OCI-LY7 (cell line): ENCODE measurements at regions not wholly inside any gene's neighbourhood (a gene's known extent, or its start where the extent isn't known, plus 50 kb on each side); places are given as distances from the start of the nearest gene placed in this dataset.

Experiments used
- BruUV-seq: library from RNA; stranded (reverse); fragments of 400-500 nt; replicated peaks from 2 replicates; lab custom pipeline; 2021; lab: Mats Ljungman, UMichigan
- CTCF ChIA-PET: fragments of 300-600 bp; sonication (Branson Sonifier 250); formaldehyde crosslinking; loops from one replicate; lab custom pipeline; 2022; ENCODE audit warnings: antibody characterized with exemption; ENCODE audit not compliant: unreplicated experiment; lab: Charles Lee
- POLR2A ChIA-PET: fragments of 300-600 bp; sonication (Branson Sonifier 250); formaldehyde crosslinking; loops from one replicate; lab custom pipeline; 2022; ENCODE audit warnings: antibody characterized with exemption; lab: Charles Lee
- DNase-seq: peaks from one replicate; pipeline ENCODE4 v3.0.0-alpha.2; 2015; ENCODE audit warnings: low spot score
- H2AFZ ChIP-seq: fragments of 200-600 bp; sonication (generic), shearing (Covaris generic); 2 replicates; pipeline ENCODE4 v1.6.1; 2014; ENCODE audit warnings: mild to moderate bottlenecking, antibody characterized with exemption, low read length, moderate library complexity
- H3K27ac ChIP-seq: fragments of 200-600 bp; sonication (generic); 2 replicates; pipeline ENCODE4 v1.5.1; 2014; ENCODE audit warnings: mixed run types, low read depth, mild to moderate bottlenecking, moderate library complexity, low read length, inconsistent platforms; ENCODE audit not compliant: poor library complexity, severe bottlenecking
- H3K36me3 ChIP-seq: fragments of 200-600 bp; sonication (generic); 2 replicates; pipeline ENCODE4 v1.6.1; 2014; ENCODE audit warnings: mild to moderate bottlenecking, antibody characterized with exemption, low read length, moderate library complexity, mixed read lengths; ENCODE audit not compliant: insufficient read depth
- H3K4me1 ChIP-seq: fragments of 200-600 bp; sonication (generic); 2 replicates; pipeline ENCODE4 v1.5.1; 2014; ENCODE audit warnings: mild to moderate bottlenecking, low read length; ENCODE audit not compliant: insufficient read depth, poor library complexity, severe bottlenecking
- H3K4me2 ChIP-seq: fragments of 200-600 bp; sonication (generic); 2 replicates; pipeline ENCODE4 v1.6.1; 2014; ENCODE audit warnings: mild to moderate bottlenecking, low read length
- H3K4me3 ChIP-seq: fragments of 200-600 bp; sonication (generic); 2 replicates; pipeline ENCODE4 v1.5.1; 2014; ENCODE audit warnings: mild to moderate bottlenecking, low read depth, low read length; ENCODE audit not compliant: poor library complexity, severe bottlenecking
- H3K79me2 ChIP-seq: fragments of 200-600 bp; sonication (generic); 2 replicates; pipeline ENCODE4 v1.6.1; 2016; ENCODE audit warnings: low read depth, mild to moderate bottlenecking, low read length, moderate library complexity, mixed read lengths; ENCODE audit not compliant: insufficient read depth
- H3K9me2 ChIP-seq: fragments of 200-600 bp; sonication (generic); 2 replicates; pipeline ENCODE4 v1.6.1; 2016; ENCODE audit warnings: mild to moderate bottlenecking, low read length, mixed read lengths; ENCODE audit not compliant: insufficient read depth
- H3K9me3 ChIP-seq: fragments of 200-600 bp; sonication (generic); 2 replicates; pipeline ENCODE4 v1.6.1; 2014; ENCODE audit warnings: mild to moderate bottlenecking, mixed run types, low read length, mixed read lengths
- H4K20me1 ChIP-seq: fragments of 200-600 bp; sonication (generic); 2 replicates; pipeline ENCODE4 v1.6.1; 2014; ENCODE audit warnings: mild to moderate bottlenecking, antibody characterized with exemption, low read length, moderate library complexity, mixed read lengths; ENCODE audit not compliant: insufficient read depth
- EZH2phosphoT487 ChIP-seq: fragments of 200-600 bp; sonication (generic); IDR thresholded peaks from 2 replicates; pipeline ENCODE4 v1.6.1; 2018; ENCODE audit warnings: low read depth, borderline replicate concordance, mild to moderate bottlenecking, mixed run types, antibody characterized with exemption, low read length, moderate library complexity, mixed read lengths
- intact Hi-C: fragments of 100-400 bp; cut with micrococcal nuclease; formaldehyde crosslinking; loops from one replicate; pipeline ENCODE4 v1.10.0; 2022; ENCODE audit not compliant: unreplicated experiment
- TF ChIP-seq, protein P1 (sequence below): fragments of 200-600 bp; sonication (generic); conservative IDR thresholded peaks from 2 replicates; pipeline ENCODE4 v1.5.1; 2014; ENCODE audit warnings: mild to moderate bottlenecking, antibody characterized with exemption, low read length, moderate library complexity, mixed read lengths

DNA sequence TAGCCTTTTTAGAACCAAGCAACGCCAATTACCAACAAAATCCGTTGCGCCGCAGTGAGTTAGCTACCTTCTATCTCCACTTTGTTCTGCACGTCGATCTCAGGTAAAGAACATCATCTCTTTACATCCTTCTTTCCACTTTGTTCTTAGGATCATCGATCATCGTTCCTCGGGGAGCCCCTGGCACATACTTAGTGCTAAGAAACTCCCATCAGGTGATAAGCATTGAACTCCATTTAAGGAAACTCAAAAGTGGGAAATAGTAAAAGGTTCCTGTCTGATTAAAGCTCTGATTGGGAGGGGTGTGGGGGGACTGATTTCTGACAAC lies 227.0 kb upstream of the PRSS16 start:
- Histone ChIP-seq H3K9me2 (no peaks in the 10 kb centered on the region), H4K20me1 (no peaks in the 10 kb centered on the region), H3K36me3 (no peaks in the 10 kb centered on the region), H3K4me3 (no peak overlapping the region), H3K4me1 (no peaks in the 10 kb centered on the region), H3K4me2 (no peak overlapping the region), H3K9me3 (no peaks in the 10 kb centered on the region), H2AFZ (no peak overlapping the region), H3K27ac (no peak overlapping the region), H3K79me2 (no peaks in the 10 kb centered on the region)
- BruUV-seq: no TSS peak
- ChIA-PET CTCF (no interaction called here), POLR2A (no interaction called here)
- intact Hi-C loops: no loop called here
- TF ChIP-seq, protein P1, sequence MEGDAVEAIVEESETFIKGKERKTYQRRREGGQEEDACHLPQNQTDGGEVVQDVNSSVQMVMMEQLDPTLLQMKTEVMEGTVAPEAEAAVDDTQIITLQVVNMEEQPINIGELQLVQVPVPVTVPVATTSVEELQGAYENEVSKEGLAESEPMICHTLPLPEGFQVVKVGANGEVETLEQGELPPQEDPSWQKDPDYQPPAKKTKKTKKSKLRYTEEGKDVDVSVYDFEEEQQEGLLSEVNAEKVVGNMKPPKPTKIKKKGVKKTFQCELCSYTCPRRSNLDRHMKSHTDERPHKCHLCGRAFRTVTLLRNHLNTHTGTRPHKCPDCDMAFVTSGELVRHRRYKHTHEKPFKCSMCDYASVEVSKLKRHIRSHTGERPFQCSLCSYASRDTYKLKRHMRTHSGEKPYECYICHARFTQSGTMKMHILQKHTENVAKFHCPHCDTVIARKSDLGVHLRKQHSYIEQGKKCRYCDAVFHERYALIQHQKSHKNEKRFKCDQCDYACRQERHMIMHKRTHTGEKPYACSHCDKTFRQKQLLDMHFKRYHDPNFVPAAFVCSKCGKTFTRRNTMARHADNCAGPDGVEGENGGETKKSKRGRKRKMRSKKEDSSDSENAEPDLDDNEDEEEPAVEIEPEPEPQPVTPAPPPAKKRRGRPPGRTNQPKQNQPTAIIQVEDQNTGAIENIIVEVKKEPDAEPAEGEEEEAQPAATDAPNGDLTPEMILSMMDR: no peak
- no peak for TF ChIP-seq EZH2phosphoT487
- no peak for DNase-seq

DNA sequence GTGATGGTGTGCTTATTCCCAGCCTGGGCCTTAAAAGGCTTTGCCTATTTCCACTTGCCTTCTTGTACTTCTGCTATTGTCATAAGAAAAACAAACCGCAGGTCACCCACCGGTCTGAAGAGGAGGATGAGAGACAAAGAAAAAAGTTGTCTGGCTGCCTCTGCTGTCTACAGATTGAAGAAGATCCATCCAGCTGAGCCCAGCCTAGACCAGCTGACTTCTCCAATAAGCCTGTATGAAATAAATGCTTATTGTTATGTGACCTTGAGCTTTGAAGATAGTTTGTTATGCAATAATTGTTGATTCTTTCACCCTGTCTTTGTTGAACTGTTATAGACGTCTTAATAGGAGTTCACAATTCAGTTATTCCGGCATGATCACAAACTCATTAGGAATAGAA lies 223.8 kb upstream of the PRSS16 start:
- BruUV-seq: no TSS peak
- no peak overlapping the region for H3K4me3 ChIP-seq
- no peak overlapping the region for H3K27ac ChIP-seq
- H3K9me2 ChIP-seq: no peaks in the 10 kb centered on the region
- H3K4me1 ChIP-seq: no peaks in the 10 kb centered on the region
- H3K9me3 ChIP-seq: no peaks in the 10 kb centered on the region
- intact Hi-C loops: no loop called here
- no peak for DNase-seq
- H2AFZ ChIP-seq: no peak overlapping the region
- TF ChIP-seq EZH2phosphoT487: no peak
- TF ChIP-seq, protein P1: no peak
- H4K20me1 ChIP-seq: no peaks in the 10 kb centered on the region
- ChIA-PET CTCF (no interaction called here), POLR2A (interaction anchor here (0.8 kb wide), 1 partner anchor 17 kb away, joined by 4 read pairs; no protein-coding TSS in a partner anchor)
- no peaks in the 10 kb centered on the region for H3K36me3 ChIP-seq
- no peak overlapping the region for H3K4me2 ChIP-seq
- H3K79me2 ChIP-seq: no peaks in the 10 kb centered on the region

DNA sequence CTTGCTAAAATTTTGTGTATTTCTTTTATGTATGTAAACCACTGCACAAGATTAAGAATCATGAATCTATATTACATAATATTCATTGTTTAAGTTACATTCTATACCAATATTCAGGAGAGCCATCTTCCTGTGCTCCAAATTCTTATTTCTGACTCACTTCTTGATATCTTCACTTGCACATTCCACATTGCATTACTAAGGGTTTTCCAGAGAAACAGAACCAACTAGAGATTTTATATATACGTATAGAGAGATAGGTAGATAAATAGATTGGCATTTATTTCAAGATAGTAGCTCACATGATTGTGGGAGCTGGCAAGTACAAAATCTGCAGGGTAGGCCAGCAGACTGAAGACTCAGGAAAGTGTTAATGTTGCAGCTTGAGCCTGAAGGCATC lies 222.2 kb upstream of the PRSS16 start:
- Histone ChIP-seq H4K20me1 (no peaks in the 10 kb centered on the region), H3K36me3 (no peaks in the 10 kb centered on the region), H3K9me3 (no peaks in the 10 kb centered on the region), H2AFZ (no peak overlapping the region), H3K4me3 (no peak overlapping the region), H3K4me1 (no peaks in the 10 kb centered on the region), H3K9me2 (no peaks in the 10 kb centered on the region), H3K79me2 (no peaks in the 10 kb centered on the region), H3K27ac (no peak overlapping the region), H3K4me2 (no peak overlapping the region)
- intact Hi-C loops: no loop called here
- ChIA-PET CTCF (no interaction called here), POLR2A (no interaction called here)
- TF ChIP-seq, protein P1: no peak
- TF ChIP-seq EZH2phosphoT487: no peak
- no TSS peak for BruUV-seq
- DNase-seq: no peak
